SK-N-SH (cell line): ENCODE measurements at regions not wholly inside any gene's neighbourhood (a gene's known extent, or its start where the extent isn't known, plus 50 kb on each side); places are given as distances from the start of the nearest gene placed in this dataset.

Experiments used
- CHD2 ChIP-seq: fragments of 150-350 bp; IDR thresholded peaks from 2 replicates; pipeline ENCODE4 v1.6.1; 2018; ENCODE audit warnings: low read length; ENCODE audit not compliant: partially characterized antibody
- GATA2 ChIP-seq: sonication (generic); formaldehyde crosslinking; IDR thresholded peaks from 2 replicates; pipeline ENCODE4 v1.5.0; 2020; ENCODE audit warnings: mild to moderate bottlenecking, missing genetic modification reagents
- YY1 ChIP-seq: IDR thresholded peaks from 2 replicates; pipeline ENCODE4 v1.4.0; 2012; ENCODE audit warnings: low read depth, mild to moderate bottlenecking
- TF ChIP-seq, protein P1 (sequence below): fragments of 200-600 bp; sonication (generic); IDR thresholded peaks from 2 replicates; pipeline ENCODE4 v1.6.1; 2017; ENCODE audit warnings: antibody characterized with exemption, mild to moderate bottlenecking, moderate library complexity

DNA sequence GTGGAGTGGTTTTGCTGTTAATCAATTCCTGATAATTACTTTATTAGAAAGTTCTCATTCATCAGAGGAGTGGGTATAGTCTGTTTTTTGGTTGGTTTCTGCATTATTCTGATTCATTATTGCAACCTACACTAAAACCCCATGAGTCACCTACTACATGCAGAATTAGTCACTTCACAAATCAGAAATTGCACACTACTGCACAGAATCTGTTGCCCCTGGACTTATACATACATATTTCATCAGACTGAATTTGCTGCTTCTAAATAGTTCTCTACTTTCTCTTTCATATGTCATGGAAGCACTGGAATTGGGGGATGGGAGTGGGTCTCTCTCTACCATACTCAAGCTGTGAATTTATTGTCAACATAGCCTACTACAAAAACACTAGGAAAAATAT lies 585.1 kb downstream of the DNAH5 start:
- TF ChIP-seq CHD2 (no peak), YY1 (no peak), GATA2 (no peak)
- TF ChIP-seq, protein P1, sequence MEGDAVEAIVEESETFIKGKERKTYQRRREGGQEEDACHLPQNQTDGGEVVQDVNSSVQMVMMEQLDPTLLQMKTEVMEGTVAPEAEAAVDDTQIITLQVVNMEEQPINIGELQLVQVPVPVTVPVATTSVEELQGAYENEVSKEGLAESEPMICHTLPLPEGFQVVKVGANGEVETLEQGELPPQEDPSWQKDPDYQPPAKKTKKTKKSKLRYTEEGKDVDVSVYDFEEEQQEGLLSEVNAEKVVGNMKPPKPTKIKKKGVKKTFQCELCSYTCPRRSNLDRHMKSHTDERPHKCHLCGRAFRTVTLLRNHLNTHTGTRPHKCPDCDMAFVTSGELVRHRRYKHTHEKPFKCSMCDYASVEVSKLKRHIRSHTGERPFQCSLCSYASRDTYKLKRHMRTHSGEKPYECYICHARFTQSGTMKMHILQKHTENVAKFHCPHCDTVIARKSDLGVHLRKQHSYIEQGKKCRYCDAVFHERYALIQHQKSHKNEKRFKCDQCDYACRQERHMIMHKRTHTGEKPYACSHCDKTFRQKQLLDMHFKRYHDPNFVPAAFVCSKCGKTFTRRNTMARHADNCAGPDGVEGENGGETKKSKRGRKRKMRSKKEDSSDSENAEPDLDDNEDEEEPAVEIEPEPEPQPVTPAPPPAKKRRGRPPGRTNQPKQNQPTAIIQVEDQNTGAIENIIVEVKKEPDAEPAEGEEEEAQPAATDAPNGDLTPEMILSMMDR, result no peak
